H1 (cell line): ENCODE measurements at regions not wholly inside any gene's neighbourhood (a gene's known extent, or its start where the extent isn't known, plus 50 kb on each side); places are given as distances from the start of the nearest gene placed in this dataset.

ENCODE experiments used
- CTCF ChIA-PET: fragments of 300-600 bp; sonication (Branson Sonifier 250); formaldehyde crosslinking; loops from one replicate; lab custom pipeline; 2021; ENCODE audit not compliant: partially characterized antibody; lab: Charles Lee
- POLR2A ChIA-PET: fragments of 300-600 bp; sonication (Branson Sonifier 250); formaldehyde crosslinking; loops from one replicate; lab custom pipeline; 2021; ENCODE audit warnings: inconsistent platforms; ENCODE audit not compliant: partially characterized antibody; lab: Charles Lee
- DNase-seq, 2 experiments: peaks; one replicate each; pipeline versions ENCODE4 v3.0.0 to v3.0.0-alpha.2; 2010 to 2022; ENCODE audit warnings: low spot score in 2 of 2, low read depth in 1 of 2, mixed read lengths in 1 of 2
- FAIRE-seq: peaks from 2 replicates; lab custom pipeline; 2011; peaks lifted over from hg19 to GRCh38; lab: Jason Lieb, UNC
- H2AFZ ChIP-seq: 2 replicates; pipeline ENCODE4 v1.8.1; 2012; ENCODE audit warnings: low read length, inconsistent platforms
- H2AK5ac ChIP-seq: 2 replicates; pipeline ENCODE4 v1.6.1; 2013; ENCODE audit warnings: low read depth, low read length
- H2BK120ac ChIP-seq: replicated peaks from 2 replicates; pipeline ENCODE3; 2013; ENCODE audit warnings: low read depth, low read length, inconsistent platforms
- H2BK12ac ChIP-seq: 2 replicates; pipeline ENCODE4 v1.6.1; 2013; ENCODE audit warnings: low read depth, low read length
- H2BK15ac ChIP-seq: 2 replicates; pipeline ENCODE4 v1.6.1; 2013; ENCODE audit warnings: low read length
- H2BK20ac ChIP-seq: 2 replicates; pipeline ENCODE4 v1.6.1; 2013; ENCODE audit warnings: low read length
- H2BK5ac ChIP-seq: 2 replicates; pipeline ENCODE4 v1.6.1; 2013; ENCODE audit warnings: low read depth, low read length
- H3K14ac ChIP-seq: 2 replicates; pipeline ENCODE4 v1.6.1; 2013; ENCODE audit warnings: inconsistent platforms; ENCODE audit not compliant: insufficient read length
- H3K18ac ChIP-seq: 2 replicates; pipeline ENCODE4 v1.6.1; 2013; ENCODE audit warnings: low read length; ENCODE audit errors: extremely low read depth
- H3K23ac ChIP-seq: 2 replicates; pipeline ENCODE4 v1.6.1; 2013; ENCODE audit warnings: inconsistent platforms; ENCODE audit not compliant: insufficient read length
- H3K23me2 ChIP-seq: 2 replicates; pipeline ENCODE4 v1.6.1; 2013; ENCODE audit warnings: low read depth, low read length
- H3K27ac ChIP-seq: 2 replicates; pipeline ENCODE4 v1.6.1; 2011; ENCODE audit warnings: low read depth, low read length, inconsistent platforms
- H3K27me3 ChIP-seq, 4 experiments: replicated peaks in 1 of 4; 1 replicate in 1 of 4; 2 replicates in 3 of 4; pipeline versions ENCODE4 v1.6.1 to v1.8.1; 2011 to 2013; ENCODE audit warnings: low read length in 3 of 4, mild to moderate bottlenecking in 3 of 4, inconsistent platforms in 2 of 4, mixed read lengths in 2 of 4, moderate library complexity in 1 of 4; ENCODE audit not compliant: control insufficient read depth in 3 of 4, insufficient read depth in 3 of 4; ENCODE audit errors: extremely low read depth in 1 of 4
- H3K36me3 ChIP-seq, 4 experiments: 2 replicates each; pipeline versions ENCODE4 v1.6.1 to v1.8.1; 2011 to 2013; ENCODE audit warnings: mild to moderate bottlenecking in 4 of 4, low read length in 3 of 4, moderate library complexity in 2 of 4, control low read depth in 1 of 4, inconsistent platforms in 1 of 4; ENCODE audit not compliant: insufficient read depth in 4 of 4, control insufficient read depth in 2 of 4
- H3K4ac ChIP-seq: replicated peaks from 2 replicates; pipeline ENCODE3; 2013; ENCODE audit warnings: low read length, low read depth, mixed read lengths, inconsistent platforms; ENCODE audit not compliant: insufficient read length
- H3K4me1 ChIP-seq, 4 experiments: replicated peaks in 1 of 4; 1 replicate in 1 of 4; 2 replicates in 3 of 4; pipeline versions ENCODE4 v1.6.1 to v1.8.1; 2011 to 2013; ENCODE audit warnings: low read length in 3 of 4, inconsistent platforms in 2 of 4, mixed read lengths in 1 of 4; ENCODE audit not compliant: insufficient read depth in 4 of 4, control insufficient read depth in 3 of 4
- H3K4me2 ChIP-seq, 2 experiments: 2 replicates each; pipeline versions ENCODE4 v1.6.1 to v1.8.1; 2011 to 2013; ENCODE audit warnings: low read depth in 2 of 2, low read length in 2 of 2, control low read depth in 1 of 2, inconsistent platforms in 1 of 2, mild to moderate bottlenecking in 1 of 2; ENCODE audit not compliant: insufficient read depth in 1 of 2
- H3K4me3 ChIP-seq, 4 experiments: fragments of 200-600, 300-600 bp in 1 of 4; sonication (generic), shearing (Covaris generic), sonication (Bioruptor Twin) in 1 of 4; 2 replicates each; pipeline versions ENCODE4 v1.5.1 to v1.8.1; 2011 to 2016; ENCODE audit warnings: low read length in 4 of 4, low read depth in 3 of 4, control low read depth in 2 of 4, inconsistent platforms in 2 of 4, mild to moderate bottlenecking in 2 of 4, mixed read lengths in 1 of 4, moderate library complexity in 1 of 4; ENCODE audit not compliant: insufficient read depth in 2 of 4; ENCODE audit errors: extremely low read depth in 1 of 4
- H3K56ac ChIP-seq: replicated peaks from 2 replicates; pipeline ENCODE3; 2013; ENCODE audit warnings: low read depth, mild to moderate bottlenecking, mixed read lengths, low read length, inconsistent platforms; ENCODE audit not compliant: insufficient read length
- H3K79me1 ChIP-seq: 2 replicates; pipeline ENCODE4 v1.6.1; 2013; ENCODE audit warnings: low read depth, low read length, control low read depth
- H3K79me2 ChIP-seq, 2 experiments: 2 replicates each; pipeline versions ENCODE4 v1.6.1 to v1.8.1; 2012 to 2013; ENCODE audit warnings: low read length in 2 of 2, mild to moderate bottlenecking in 2 of 2, inconsistent platforms in 1 of 2; ENCODE audit not compliant: insufficient read depth in 2 of 2, control insufficient read depth in 1 of 2
- H3K9ac ChIP-seq, 4 experiments: replicated peaks in 1 of 4; 1 replicate in 1 of 4; 2 replicates in 3 of 4; pipeline versions ENCODE4 v1.6.1 to v1.8.1; 2011 to 2013; ENCODE audit warnings: low read depth in 3 of 4, low read length in 3 of 4, control low read depth in 2 of 4, mild to moderate bottlenecking in 2 of 4, moderate library complexity in 2 of 4, inconsistent platforms in 1 of 4; ENCODE audit errors: extremely low read depth in 1 of 4
- H3K9me3 ChIP-seq, 2 experiments: 2 replicates each; pipeline versions ENCODE4 v1.6.1 to v1.8.1; 2012 to 2013; ENCODE audit warnings: mild to moderate bottlenecking in 2 of 2, moderate library complexity in 2 of 2, control low read depth in 1 of 2, inconsistent platforms in 1 of 2, low read depth in 1 of 2, low read length in 1 of 2, mixed read lengths in 1 of 2; ENCODE audit not compliant: insufficient read depth in 2 of 2
- H4K20me1 ChIP-seq, 2 experiments: replicated peaks in 1 of 2; 2 replicates each; pipeline versions ENCODE3 to v1.8.1; 2011 to 2013; ENCODE audit warnings: inconsistent platforms in 2 of 2, low read length in 2 of 2, mild to moderate bottlenecking in 1 of 2; ENCODE audit not compliant: insufficient read depth in 2 of 2, control insufficient read depth in 1 of 2
- H4K5ac ChIP-seq: 2 replicates; pipeline ENCODE4 v1.6.1; 2013; ENCODE audit warnings: low read length, low read depth, mixed read lengths, inconsistent platforms; ENCODE audit not compliant: insufficient read length
- H4K8ac ChIP-seq: 2 replicates; pipeline ENCODE4 v1.8.0; 2013; ENCODE audit warnings: mild to moderate bottlenecking, moderate library complexity, low read length, inconsistent platforms; ENCODE audit not compliant: insufficient read depth; ENCODE audit errors: extremely low read depth
- H4K91ac ChIP-seq: replicated peaks from 2 replicates; pipeline ENCODE3; 2013; ENCODE audit warnings: low read length, mixed read lengths, inconsistent platforms; ENCODE audit not compliant: insufficient read length
- CHD2 ChIP-seq: IDR thresholded peaks from 2 replicates; pipeline ENCODE4 v1.6.1; 2012; ENCODE audit warnings: low read length, improper control_type of control experiment
- JUND ChIP-seq: IDR thresholded peaks from 2 replicates; pipeline ENCODE4 v1.6.1; 2011; ENCODE audit warnings: mild to moderate bottlenecking, improper control_type of control experiment, low read length
- RFX5 ChIP-seq: IDR thresholded peaks from 2 replicates; pipeline ENCODE4 v1.6.1; 2011; ENCODE audit warnings: low read depth, low read length, improper control_type of control experiment, borderline replicate concordance
- SIRT6 ChIP-seq: IDR thresholded peaks from one replicate; pipeline ENCODE4 v1.7.1; 2012; ENCODE audit warnings: low read length, inconsistent platforms
- TEAD4 ChIP-seq: IDR thresholded peaks from 2 replicates; pipeline ENCODE4 v1.6.1; 2012; ENCODE audit warnings: low read depth, low read length, inconsistent platforms, mixed read lengths
- WGBS, 2 experiments: shearing (Covaris generic) in 1 of 2; methylation state at CpG; one replicate each; pipeline versions ENCODE4 v1.1.6 to v1.1.7; 2013 to 2015; ENCODE audit warnings: low lambda C conversion rate in 2 of 2, mixed read lengths in 2 of 2, inconsistent platforms in 1 of 2, low coverage in 1 of 2, missing lambda C conversion rate in 1 of 2; ENCODE audit not compliant: insufficient replicate concordance in 2 of 2, insufficient coverage in 1 of 2, insufficient read length in 1 of 2; ENCODE audit errors: extremely low coverage in 1 of 2, missing lambda C conversion rate in 1 of 2; 5-methylcytosine and 5-hydroxymethylcytosine counted together

GRCh38 chr2:100736121-100736915 is 83.6 kb upstream of the NPAS2 start:
- H3K27me3 ChIP-seq, result no peaks in the 10 kb centered on the region
- H3K23ac ChIP-seq, result no peak overlapping the region
- H3K4ac ChIP-seq, result no peak overlapping the region
- H2BK20ac ChIP-seq, result no peak overlapping the region
- H3K23me2 ChIP-seq, result no peaks in the 10 kb centered on the region
- H4K8ac ChIP-seq, result no peak overlapping the region
- ChIA-PET CTCF (interaction anchor here (1.2 to 1.3 kb wide), 2 partner anchors 12 to 129 kb away, joined by 4 to 5 read pairs; no protein-coding TSS in a partner anchor), POLR2A (no interaction called here)
- no peak overlapping the region for H2BK12ac ChIP-seq
- no peak overlapping the region for H3K27ac ChIP-seq
- no peak overlapping the region for H3K4me3 ChIP-seq
- H2BK120ac ChIP-seq, result no peak overlapping the region
- H3K9ac ChIP-seq, result no peak overlapping the region
- no peak overlapping the region for H3K18ac ChIP-seq
- H3K36me3 ChIP-seq, result no peaks in the 10 kb centered on the region
- H2BK15ac ChIP-seq, result no peak overlapping the region
- no peak overlapping the region for H2AK5ac ChIP-seq
- DNase-seq, result peak in 1 of 2 experiments; percentile 36
- peaks cover 0 to 4% (median 1%) of the 10 kb centered on the region in 4 experiments; a peak in 2 of 7 replicates for H3K4me1 ChIP-seq
- no peaks in the 10 kb centered on the region for H4K20me1 ChIP-seq
- H3K14ac ChIP-seq, result no peak overlapping the region
- H3K4me2 ChIP-seq, result no peak overlapping the region
- H3K79me2 ChIP-seq, result no peaks in the 10 kb centered on the region
- H2AFZ ChIP-seq, result peak overlapping the region; percentile 42; the same call in 1 of the 2 replicates
- WGBS, 2 experiments, result 90% methylated on average over 5 of the region's 5 CpGs; no CpG with 5 or more reads in 1 of the 2 experiments
- no peak overlapping the region for H3K56ac ChIP-seq
- H4K91ac ChIP-seq, result no peak overlapping the region
- no peak for FAIRE-seq
- H4K5ac ChIP-seq, result no peak overlapping the region
- no peak overlapping the region for H2BK5ac ChIP-seq
- no peaks in the 10 kb centered on the region for H3K79me1 ChIP-seq
- H3K9me3 ChIP-seq, result no peaks in the 10 kb centered on the region
- TF ChIP-seq TEAD4 (no peak), JUND (no peak), SIRT6 (no peak), CHD2 (no peak), RFX5 (no peak)
